GM21381 (cell line): ENCODE measurements at regions not wholly inside any gene's neighbourhood (a gene's known extent, or its start where the extent isn't known, plus 50 kb on each side); places are given as distances from the start of the nearest gene placed in this dataset.

ENCODE experiments used
- ATAC-seq: cut with Tn5 transposase; IDR thresholded peaks from one replicate; pipeline ENCODE4 v1.9.1; 2021; ENCODE audit warnings: mild to moderate bottlenecking, moderate library complexity; ENCODE audit not compliant: unreplicated experiment

DNA sequence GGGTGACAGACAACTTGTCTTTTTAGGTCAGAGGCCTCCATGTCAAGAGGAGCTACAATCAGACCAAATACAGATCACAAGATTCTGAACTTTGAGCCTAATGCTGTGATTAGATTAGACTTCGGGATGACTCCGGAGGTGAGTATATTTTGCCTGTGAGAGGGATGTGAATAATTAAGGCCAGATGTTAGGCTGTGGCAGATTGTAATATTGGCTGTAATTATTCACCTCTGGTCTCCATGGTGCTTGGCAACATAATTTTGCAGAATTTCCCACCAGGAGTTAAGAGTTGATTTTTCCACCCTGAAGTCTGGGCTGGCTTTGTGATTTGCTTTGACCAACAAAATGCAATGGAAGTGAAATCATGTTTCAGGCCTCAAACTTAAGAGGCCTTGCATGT is 108.2 kb upstream of the CWC22 start:
- ATAC-seq = no peak

DNA sequence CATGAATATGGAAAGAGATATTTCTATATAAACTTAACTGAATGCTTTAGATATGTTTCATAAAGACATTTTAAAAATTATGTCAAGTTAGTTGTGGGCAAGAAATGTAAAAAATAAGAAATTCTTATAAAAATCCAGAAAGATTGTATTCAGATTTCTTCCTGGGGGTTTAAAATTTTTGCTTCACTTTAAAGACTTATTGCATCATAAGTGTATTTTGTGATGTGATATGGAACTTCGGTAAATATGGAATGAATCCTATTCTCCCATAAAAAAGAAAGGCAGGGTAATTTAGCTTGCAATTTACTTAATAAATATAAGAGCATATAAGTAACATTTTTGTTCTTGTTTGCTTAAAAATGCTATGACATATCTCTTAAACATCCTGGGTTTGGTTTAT is 104.8 kb upstream of the CWC22 start:
- no peak for ATAC-seq

DNA sequence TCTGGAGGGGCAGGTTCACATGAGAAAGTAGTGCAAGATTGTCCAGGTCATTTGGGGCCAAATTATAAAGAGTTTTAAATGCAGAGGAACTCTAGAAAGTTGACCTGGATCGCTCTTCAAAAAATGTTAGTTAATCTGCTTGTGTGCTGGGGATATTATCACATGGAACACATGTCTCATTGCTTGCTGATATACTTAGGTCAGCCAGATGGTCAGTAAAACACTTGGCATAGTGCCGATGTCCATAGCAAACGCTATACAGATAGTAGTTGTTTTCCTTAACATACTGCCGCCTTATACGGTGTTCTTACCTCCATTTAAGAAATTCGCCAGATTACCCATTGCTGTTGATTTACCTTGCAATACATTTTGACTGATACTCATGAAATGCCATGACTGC is 103.4 kb upstream of the CWC22 start:
- ATAC-seq = no peak

DNA sequence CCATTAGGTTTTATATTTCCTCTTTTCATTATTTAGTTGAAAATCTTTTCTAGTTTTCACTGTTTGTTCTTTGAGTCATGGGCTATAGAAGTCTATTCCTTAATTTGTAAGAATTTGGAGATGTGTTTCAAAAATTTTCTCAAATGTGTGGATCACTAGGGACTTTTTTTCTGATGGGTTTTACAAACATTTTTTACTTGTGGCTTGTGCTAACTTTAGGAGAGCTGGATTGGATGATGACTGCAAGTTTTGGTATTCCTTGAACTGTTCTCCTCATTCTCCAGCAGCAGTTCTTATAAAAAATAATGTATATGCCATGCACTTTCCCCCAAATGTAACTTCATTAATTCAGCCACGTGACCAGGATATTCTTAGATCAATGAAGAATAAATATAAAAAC is 94.7 kb upstream of the CWC22 start:
- ATAC-seq = no peak

DNA sequence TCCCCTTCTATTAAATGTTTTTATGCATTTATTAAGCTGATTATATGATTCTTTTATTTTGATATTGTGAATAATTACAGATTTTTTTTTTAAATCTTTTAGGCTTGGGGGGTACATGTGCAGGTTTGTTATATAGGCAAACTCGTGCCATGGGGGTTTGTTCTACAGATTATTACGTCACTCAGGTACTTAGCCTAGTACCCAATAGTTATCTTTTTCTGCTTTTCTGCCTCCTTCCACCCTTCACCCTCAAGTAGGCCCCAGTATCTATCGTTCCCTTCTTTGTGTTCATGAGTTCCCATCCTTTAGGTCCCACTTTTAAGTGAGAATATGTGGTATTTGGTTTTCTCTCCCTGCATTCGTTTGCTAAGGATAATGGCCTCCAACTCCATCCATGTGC is 92.2 kb upstream of the CWC22 start:
- no peak for ATAC-seq

DNA sequence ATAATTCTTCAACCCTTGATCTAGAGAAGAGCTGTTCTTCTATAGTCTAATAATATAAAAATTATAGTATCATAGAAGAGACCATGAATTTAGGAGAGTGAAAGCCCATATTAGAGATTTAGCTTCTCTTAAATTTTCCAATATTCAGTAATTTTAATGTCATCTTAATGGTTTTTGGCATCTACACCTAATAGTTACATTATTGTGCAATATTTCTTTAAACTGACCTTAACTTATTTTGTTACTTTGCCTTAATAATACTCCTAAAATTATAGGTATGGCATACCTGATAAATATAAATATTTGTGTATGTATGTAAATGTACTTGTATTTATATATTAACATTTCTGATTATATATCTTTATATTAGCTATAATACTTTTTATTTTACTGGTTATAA is 78.0 kb upstream of the CWC22 start:
- ATAC-seq = no peak

DNA sequence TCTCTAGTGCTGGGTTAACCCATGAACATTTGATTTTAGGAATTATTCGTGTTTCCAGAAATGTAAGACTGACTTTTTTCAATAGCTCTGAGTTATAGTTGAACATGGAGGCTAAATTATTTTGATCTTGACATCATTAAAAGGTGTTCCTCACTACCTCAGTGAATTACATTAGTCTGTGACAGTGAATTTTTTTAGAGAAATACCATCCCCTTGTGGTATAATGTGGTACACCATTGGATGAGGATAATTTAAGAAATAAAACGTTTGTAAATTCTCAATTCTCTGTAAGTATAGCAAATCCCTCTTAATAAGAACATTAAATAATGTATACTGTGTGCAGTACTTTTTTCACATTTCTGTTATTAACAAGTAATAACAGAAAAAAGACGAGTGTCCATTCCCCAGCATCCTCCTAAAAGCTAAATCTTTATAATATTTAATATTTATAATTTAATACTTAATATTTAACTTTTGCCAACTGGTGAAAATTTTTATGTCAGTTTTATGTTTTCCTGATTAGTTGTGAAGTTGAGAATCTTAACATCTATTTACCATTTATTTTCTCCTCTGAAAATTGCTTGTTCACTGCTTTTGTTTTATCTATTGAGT is 70.3 kb upstream of the CWC22 start:
- no peak for ATAC-seq

DNA sequence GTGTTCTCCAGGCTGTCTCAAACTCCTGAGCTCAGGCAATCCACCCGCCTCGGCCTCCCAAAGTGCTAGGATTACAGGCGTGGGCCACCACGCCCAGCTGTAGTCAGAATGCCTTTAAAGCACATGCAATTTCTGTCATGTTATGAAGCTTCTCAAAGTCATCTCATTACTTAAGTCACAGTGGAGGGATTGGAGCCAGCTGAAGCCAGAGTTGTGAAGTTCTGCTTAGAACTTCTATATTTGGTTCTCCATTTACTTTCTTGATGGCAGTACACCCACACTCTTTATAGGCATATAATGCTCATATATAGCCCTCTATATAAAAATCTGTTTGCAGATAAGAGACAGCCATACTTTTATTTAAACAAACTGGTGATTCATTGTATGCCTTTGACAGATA is 68.8 kb upstream of the CWC22 start:
- no peak for ATAC-seq

DNA sequence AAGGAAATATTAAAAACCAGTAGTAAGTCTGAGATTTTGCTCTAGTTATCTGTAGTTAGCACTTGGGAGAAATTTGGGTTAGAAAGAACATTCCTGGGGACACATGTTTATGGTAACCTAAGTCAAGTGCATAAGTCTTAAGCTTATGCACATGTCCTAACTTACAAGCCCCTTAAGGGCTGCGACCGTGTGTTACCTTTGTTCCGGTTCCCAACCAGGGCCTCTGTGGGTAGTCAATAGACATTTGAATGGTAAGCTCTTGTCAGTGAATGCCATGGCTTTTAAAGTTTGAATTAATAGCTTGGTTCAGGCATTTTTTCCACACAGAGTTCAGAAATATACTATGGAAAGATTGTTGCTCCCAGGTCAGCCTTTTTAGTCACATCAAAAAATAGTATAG is 64.7 kb upstream of the CWC22 start:
- no peak for ATAC-seq

DNA sequence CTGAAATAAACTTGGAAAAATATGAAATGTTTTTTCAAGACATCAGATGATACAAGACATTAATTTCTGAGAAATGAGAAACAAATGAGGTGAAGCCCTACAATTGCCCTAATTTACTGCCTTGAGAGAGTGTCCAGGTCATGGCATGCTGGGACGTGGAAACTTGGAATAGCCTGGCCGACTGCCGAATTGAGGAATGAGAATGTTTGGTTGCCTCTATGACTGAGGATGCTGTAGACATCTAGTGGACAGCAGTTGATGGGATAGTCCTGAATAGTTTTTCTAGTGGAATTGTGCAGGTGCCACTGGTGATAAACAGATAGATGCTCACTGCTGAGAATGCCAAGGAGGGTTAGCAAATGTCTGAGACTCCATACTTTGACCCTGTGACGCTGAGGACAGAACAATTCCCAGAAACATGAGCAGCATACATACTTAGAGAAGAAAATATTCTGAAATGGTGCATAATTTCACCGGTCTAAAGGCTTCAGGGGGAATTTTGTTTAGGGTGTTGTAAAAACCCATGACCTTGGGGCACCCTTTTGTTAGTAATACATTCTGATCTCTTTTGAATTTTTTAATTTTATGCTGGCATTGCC is 56.5 kb upstream of the CWC22 start:
- no peak for ATAC-seq

DNA sequence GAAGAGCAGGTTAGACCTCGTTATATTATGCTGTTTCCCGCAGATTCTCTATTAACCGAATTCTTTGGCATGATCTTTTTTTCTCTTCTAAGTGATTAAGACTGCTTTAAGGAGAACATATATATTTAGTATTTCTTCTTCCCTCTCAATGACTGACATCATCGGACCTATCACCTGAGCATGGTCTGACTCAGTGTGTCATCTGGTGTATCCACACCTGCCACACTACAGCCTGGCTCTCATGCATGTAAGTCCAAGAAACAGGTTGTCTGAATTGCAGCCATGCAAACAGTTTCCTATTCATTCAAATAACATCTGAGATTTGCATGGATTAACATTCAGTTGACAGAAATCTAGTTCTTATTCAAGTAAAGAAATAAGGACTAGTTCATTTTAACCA is 55.1 kb upstream of the CWC22 start:
- no peak for ATAC-seq

DNA sequence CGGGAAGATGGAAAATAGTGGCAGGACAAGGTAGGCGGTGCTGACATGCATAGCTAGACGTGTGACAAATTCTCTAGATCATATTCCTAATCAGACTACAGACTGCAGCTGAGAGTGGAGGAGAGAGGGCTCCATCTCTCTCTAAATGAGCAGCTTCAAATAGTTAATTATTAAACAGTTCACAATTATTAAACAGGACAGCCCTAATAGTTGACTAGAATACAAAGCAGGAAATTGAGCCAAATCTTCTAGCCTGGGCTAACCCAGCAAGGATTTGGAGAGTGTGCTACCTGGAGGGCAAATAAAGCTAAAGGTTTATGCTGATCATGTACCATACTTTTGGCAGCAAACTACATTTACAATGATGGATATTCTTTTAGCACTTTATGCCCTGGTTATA is 54.4 kb upstream of the CWC22 start:
- ATAC-seq = no peak

DNA sequence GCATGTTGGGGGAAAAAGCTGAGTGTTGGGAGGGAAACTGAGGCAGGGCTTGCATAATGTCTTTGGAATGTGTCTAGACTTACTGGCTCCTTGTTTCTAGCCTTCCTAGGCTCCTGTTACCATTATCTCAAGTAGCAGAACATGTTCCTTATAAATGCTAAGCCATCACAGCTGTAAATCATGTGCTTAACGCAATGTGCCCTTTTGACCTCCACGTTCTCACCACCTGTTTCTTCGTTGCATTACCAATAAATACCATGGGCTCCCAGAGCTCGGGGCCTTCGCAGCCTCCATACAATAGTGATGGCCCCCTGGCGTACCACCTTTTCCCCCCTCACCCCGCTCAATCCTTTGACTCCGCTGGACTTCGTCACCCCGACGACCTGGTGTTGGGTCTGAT is 54.0 kb upstream of the CWC22 start:
- no peak for ATAC-seq

DNA sequence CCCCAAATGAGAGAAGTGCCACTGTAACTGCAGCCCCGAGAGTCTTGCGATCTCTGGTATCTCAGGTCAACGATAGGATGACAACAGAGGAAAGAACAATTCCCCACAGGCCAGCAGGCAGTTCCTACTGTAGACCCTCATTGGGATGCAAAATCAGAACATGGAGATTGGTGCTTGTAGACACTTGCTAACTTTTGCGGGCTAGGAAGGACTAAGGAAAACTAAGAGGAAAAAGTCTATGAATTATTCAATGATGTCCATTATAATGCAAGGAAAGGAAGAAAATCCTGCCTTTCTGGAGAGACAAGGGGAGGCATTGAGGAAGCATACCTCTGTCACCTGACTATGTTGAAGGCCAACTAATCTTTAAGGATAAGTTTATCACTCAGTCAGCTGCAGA is 51.9 kb upstream of the CWC22 start:
- no peak for ATAC-seq

DNA sequence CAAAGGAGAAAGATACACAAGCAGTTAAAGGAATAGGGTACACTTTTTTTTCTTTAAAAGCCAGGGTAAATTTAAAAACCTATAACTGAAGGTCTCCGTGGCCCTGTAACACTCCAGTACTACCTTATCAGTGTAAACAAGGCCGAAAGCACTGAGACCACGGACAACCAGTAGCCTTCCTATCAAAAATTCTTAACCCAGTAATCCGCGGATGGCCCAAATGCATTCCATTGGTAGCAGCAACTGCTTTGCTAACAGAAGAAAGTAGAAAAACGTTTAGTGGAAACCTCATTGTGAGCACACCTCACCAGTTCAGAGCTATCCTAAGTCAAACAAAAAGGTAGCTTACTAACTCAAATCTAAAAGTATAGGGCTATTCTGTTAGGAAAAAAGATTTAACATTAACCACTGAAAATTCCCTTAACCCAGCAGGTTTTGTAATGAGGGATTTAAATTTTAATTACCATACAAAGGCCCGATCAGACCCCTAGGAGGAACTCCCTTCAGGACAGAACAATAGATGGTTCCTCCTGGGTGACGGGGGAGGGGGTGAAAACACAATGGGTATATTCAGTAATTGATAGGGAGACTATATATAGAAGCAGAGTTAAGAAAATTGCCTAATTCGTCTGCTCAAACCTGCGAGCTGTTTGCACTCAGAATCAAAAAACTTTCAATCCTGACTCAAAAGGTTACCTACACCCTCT is 50.8 kb upstream of the CWC22 start:
- ATAC-seq = no peak
